GM23248 (cell line): ENCODE measurements at regions not wholly inside any gene's neighbourhood (a gene's known extent, or its start where the extent isn't known, plus 50 kb on each side); places are given as distances from the start of the nearest gene placed in this dataset.

Experiments
- DNase-seq: peaks from one replicate; pipeline ENCODE4 v3.0.0-alpha.2; 2015
- H2AFZ ChIP-seq: fragments of 200-600 bp; sonication (generic); 2 replicates; pipeline ENCODE4 v1.6.1; 2016; ENCODE audit warnings: antibody characterized with exemption
- H3F3A ChIP-seq: fragments of 200-600 bp; sonication (generic); 2 replicates; pipeline ENCODE4 v1.6.1; 2016; ENCODE audit warnings: mild to moderate bottlenecking, antibody characterized with exemption, mixed run types; ENCODE audit not compliant: insufficient read depth
- H3K27ac ChIP-seq: fragments of 200-600 bp; sonication (generic); 2 replicates; pipeline ENCODE4 v1.5.1; 2016; ENCODE audit warnings: mild to moderate bottlenecking
- H3K27me3 ChIP-seq: fragments of 200-600 bp; sonication (generic); replicated peaks from 2 replicates; pipeline ENCODE4 v1.6.1; 2016; ENCODE audit warnings: mild to moderate bottlenecking; ENCODE audit not compliant: insufficient read depth
- H3K36me3 ChIP-seq: fragments of 200-600 bp; sonication (generic); 2 replicates; pipeline ENCODE4 v1.6.1; 2016; ENCODE audit warnings: low read depth, mild to moderate bottlenecking
- H3K4me1 ChIP-seq: fragments of 200-600 bp; sonication (generic); 2 replicates; pipeline ENCODE4 v1.6.1; 2016; ENCODE audit warnings: mild to moderate bottlenecking; ENCODE audit not compliant: insufficient read depth
- H3K4me2 ChIP-seq: fragments of 200-600 bp; sonication (generic); one replicate; pipeline ENCODE4 v1.6.1; 2016; ENCODE audit warnings: mild to moderate bottlenecking; ENCODE audit not compliant: unreplicated experiment
- H3K4me3 ChIP-seq: fragments of 200-600 bp; sonication (generic); 2 replicates; pipeline ENCODE4 v1.5.1; 2016; ENCODE audit warnings: mild to moderate bottlenecking
- H3K79me2 ChIP-seq: fragments of 200-600 bp; sonication (generic); 2 replicates; pipeline ENCODE4 v1.6.1; 2016; ENCODE audit warnings: mild to moderate bottlenecking; ENCODE audit not compliant: insufficient read depth
- H3K9ac ChIP-seq: fragments of 200-600 bp; sonication (generic); 2 replicates; pipeline ENCODE4 v1.6.1; 2016; ENCODE audit warnings: mild to moderate bottlenecking
- H3K9me2 ChIP-seq: fragments of 200-600 bp; sonication (generic); 2 replicates; pipeline ENCODE4 v1.6.1; 2016; ENCODE audit warnings: mixed run types, mild to moderate bottlenecking, moderate library complexity; ENCODE audit not compliant: insufficient read depth
- H3K9me3 ChIP-seq: fragments of 200-600 bp; sonication (generic); one replicate; pipeline ENCODE4 v1.6.1; 2017; ENCODE audit warnings: low read depth
- H4K20me1 ChIP-seq: fragments of 200-600 bp; sonication (generic); 2 replicates; pipeline ENCODE4 v1.6.0; 2016; ENCODE audit not compliant: insufficient read depth
- EZH2 ChIP-seq: fragments of 200-600 bp; sonication (generic); IDR thresholded peaks from 2 replicates; pipeline ENCODE4 v1.6.1; 2018; ENCODE audit warnings: antibody characterized with exemption, mild to moderate bottlenecking; ENCODE audit not compliant: insufficient read depth, poor library complexity, severe bottlenecking
- EZH2phosphoT487 ChIP-seq: fragments of 200-600 bp; sonication (generic); IDR thresholded peaks from 2 replicates; pipeline ENCODE4 v1.6.1; 2018; ENCODE audit warnings: antibody characterized with exemption, moderate library complexity, mild to moderate bottlenecking, low read depth; ENCODE audit not compliant: insufficient read depth
- WGBS, 2 experiments: methylation state at CpG; one replicate each; pipeline ENCODE4 v1.1.6; 2015 to 2017; ENCODE audit warnings: low lambda C conversion rate in 2 of 2, low coverage in 1 of 2; ENCODE audit errors: missing lambda C conversion rate in 2 of 2; 5-methylcytosine and 5-hydroxymethylcytosine counted together
- in situ Hi-C: fragments of 300-500 bp; cut with MboI; formaldehyde crosslinking; loops from 2 replicates; pipeline ENCODE4 v1.15.0; 2020

DNA sequence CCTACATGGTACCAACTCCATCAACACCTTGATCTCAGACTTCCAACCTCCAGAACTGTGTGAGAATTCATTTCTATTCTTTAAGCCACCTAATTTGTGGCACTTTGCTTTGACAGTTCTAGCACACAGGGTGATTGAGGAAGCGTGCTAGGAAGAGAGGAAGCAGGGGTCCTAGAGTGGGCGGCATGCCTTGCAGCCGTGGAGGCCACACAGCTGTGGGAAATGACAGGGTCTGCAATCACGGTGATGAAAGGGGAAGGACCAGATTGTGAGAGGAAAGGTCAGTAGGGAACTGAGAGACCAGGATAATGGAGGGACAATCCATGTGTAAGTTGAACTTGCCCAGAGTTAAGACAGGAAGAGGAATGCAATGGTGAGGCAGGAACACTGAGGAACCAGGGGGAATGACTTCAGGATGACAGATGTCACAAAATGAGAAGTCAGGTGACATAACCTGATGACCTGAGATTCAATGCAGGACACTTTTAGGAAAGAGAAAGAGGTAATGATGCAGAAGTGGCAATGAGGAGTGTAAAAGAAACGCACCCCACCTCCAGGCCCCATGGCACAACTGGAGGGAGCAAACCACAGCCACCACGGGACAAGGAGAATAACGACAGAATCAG is 87.3 kb upstream of the PIK3CG start:
- DNase-seq: no peak
- in situ Hi-C loops: no loop called here
- H3F3A ChIP-seq: peaks cover 37% of the 10 kb centered on the region
- no peaks in the 10 kb centered on the region for H3K9me3 ChIP-seq
- no peak overlapping the region for H3K9ac ChIP-seq
- H3K79me2 ChIP-seq: no peaks in the 10 kb centered on the region
- no peaks in the 10 kb centered on the region for H3K27me3 ChIP-seq
- 0 out of 2 replicates have a peak, but pooled peaks cover 6% of the 10 kb centered on the region for H3K9me2 ChIP-seq
- no peak overlapping the region for H3K27ac ChIP-seq
- H3K4me2 ChIP-seq: no peak overlapping the region
- H4K20me1 ChIP-seq: no peaks in the 10 kb centered on the region
- TF ChIP-seq EZH2phosphoT487: no peak
- no peak for TF ChIP-seq EZH2
- 91 to 94% methylated on average over 7 of the region's 7 CpGs for WGBS, 2 experiments
- peaks cover 61% of the 10 kb centered on the region for H3K4me1 ChIP-seq
- H3K4me3 ChIP-seq: no peak overlapping the region
- H2AFZ ChIP-seq: no peak overlapping the region
- no peaks in the 10 kb centered on the region for H3K36me3 ChIP-seq

DNA sequence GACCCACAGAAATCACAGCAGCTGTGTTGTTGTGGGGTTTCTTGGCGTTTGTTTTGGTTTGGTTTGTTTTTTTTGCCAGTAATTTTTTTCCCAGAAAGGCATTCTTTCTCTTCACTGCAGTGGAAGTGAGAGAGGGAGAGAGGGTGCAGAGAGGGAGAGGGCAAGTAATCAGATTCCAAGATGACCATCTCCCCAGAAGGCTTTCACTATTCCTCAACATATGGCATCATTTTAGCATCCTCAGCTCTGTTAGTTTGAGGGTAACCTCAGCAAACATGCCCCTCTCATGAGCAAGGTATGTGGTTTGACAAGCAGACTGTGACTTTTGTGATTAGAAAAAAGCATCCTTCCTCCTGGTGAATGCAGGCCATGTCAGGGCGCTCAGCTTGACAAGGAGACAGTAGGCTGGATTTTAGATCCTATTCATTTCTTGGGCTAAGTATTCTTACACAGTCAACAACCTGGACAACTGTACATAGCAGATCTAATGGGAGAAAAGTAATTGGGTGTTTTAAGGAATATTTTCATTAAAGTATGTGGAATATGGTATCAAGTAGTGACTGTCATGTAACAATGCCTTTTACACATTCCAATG is 86.3 kb upstream of the PIK3CG start:
- Histone ChIP-seq H3F3A (peaks cover 37% of the 10 kb centered on the region), H3K9me2 (0 out of 2 replicates have a peak, but pooled peaks cover 6% of the 10 kb centered on the region), H4K20me1 (no peaks in the 10 kb centered on the region), H3K4me2 (no peak overlapping the region), H3K36me3 (no peaks in the 10 kb centered on the region), H3K4me1 (peaks cover 51% of the 10 kb centered on the region), H3K9me3 (no peaks in the 10 kb centered on the region), H3K27me3 (no peaks in the 10 kb centered on the region), H3K79me2 (no peaks in the 10 kb centered on the region), H3K4me3 (no peak overlapping the region), H2AFZ (0 out of 2 replicates have a peak overlapping the region, but pooled peaks have one; percentile 23), H3K9ac (no peak overlapping the region), H3K27ac (no peak overlapping the region)
- TF ChIP-seq EZH2phosphoT487 (no peak), EZH2 (no peak)
- in situ Hi-C loops: no loop called here
- DNase-seq: peak; percentile 15
- 63 to 75% methylated on average over 2 of the region's 2 CpGs for WGBS, 2 experiments

DNA sequence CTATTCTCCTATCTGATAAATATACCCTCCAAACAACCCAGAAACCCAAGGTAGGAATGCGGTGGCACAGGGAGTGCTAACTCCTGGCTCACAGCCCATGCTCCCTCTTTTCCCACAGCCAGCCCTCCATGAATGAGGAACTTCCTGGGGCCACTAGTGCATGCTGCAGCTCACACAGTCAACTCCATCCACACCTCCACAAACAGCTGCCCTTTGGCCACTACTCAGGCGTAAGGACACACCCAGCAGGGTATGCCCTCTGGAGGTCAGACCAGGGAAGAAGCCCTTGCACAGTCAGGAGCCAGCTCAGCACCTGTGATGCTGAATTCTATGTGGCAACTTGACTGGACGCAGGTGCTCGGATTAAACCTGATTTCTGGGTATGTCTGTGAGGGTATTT is 85.2 kb upstream of the PIK3CG start:
- Histone ChIP-seq H3K9me3 (no peaks in the 10 kb centered on the region), H3K9me2 (no peaks in the 10 kb centered on the region), H3F3A (peaks cover 26% of the 10 kb centered on the region), H3K36me3 (no peaks in the 10 kb centered on the region), H3K27me3 (no peaks in the 10 kb centered on the region), H3K4me3 (no peak overlapping the region), H3K27ac (no peak overlapping the region), H3K9ac (no peak overlapping the region), H3K4me2 (no peak overlapping the region), H3K4me1 (peaks cover 44% of the 10 kb centered on the region), H3K79me2 (no peaks in the 10 kb centered on the region), H2AFZ (no peak overlapping the region), H4K20me1 (no peaks in the 10 kb centered on the region)
- 86% methylated on average over 4 of the region's 4 CpGs for WGBS, 2 experiments
- no peak for TF ChIP-seq EZH2phosphoT487
- no peak for TF ChIP-seq EZH2
- in situ Hi-C loops: no loop called here
- DNase-seq: no peak

DNA sequence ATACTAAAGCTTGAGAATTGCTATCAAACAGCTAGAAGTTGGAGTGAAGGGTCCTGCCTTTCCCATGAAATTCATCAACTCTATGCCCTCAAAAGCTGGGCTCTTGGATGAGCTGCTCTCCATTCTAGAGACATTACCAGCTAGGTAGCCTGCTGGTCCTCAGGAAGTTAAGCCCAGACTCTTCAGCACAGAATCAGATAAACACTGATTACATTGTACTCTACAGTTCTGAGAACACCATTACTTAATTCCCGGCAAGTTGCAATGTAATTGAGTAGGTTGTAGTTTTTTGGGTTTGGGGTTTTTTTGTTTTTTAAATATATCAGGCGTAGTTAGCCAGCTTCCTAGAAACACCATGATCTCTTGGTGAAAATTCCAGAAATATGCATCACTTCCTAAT is 84.1 kb upstream of the PIK3CG start:
- Histone ChIP-seq H3K79me2 (no peaks in the 10 kb centered on the region), H3K9ac (no peak overlapping the region), H3K36me3 (no peaks in the 10 kb centered on the region), H4K20me1 (no peaks in the 10 kb centered on the region), H3K27ac (no peak overlapping the region), H3K4me3 (no peak overlapping the region), H3F3A (peaks cover 14% of the 10 kb centered on the region), H3K9me2 (no peaks in the 10 kb centered on the region), H3K9me3 (no peaks in the 10 kb centered on the region), H3K4me2 (no peak overlapping the region), H3K4me1 (peaks cover 34% of the 10 kb centered on the region), H3K27me3 (no peaks in the 10 kb centered on the region), H2AFZ (peak overlapping the region; percentile 17)
- no peak for TF ChIP-seq EZH2
- TF ChIP-seq EZH2phosphoT487: no peak
- in situ Hi-C loops: no loop called here
- DNase-seq: no peak
- 75 to 92% methylated on average over 2 of the region's 2 CpGs for WGBS, 2 experiments
